Adipocyte (in vitro differentiated cells): ENCODE measurements at regions not wholly inside any gene's neighbourhood (a gene's known extent, or its start where the extent isn't known, plus 50 kb on each side); places are given as distances from the start of the nearest gene placed in this dataset.
A peak's percentile ranks its signal among the peaks of the same experiment; 100 is the strongest.

ENCODE experiments used
- DNase-seq: peaks from one replicate; pipeline ENCODE4 v3.0.0-alpha.2; 2015; ENCODE audit warnings: low read depth
- H3K27me3 ChIP-seq: replicated peaks from 2 replicates; pipeline ENCODE4 v1.7.0; 2013; ENCODE audit warnings: mild to moderate bottlenecking, low read length, moderate library complexity; ENCODE audit not compliant: control insufficient read depth, insufficient read depth
- H3K36me3 ChIP-seq: 2 replicates; pipeline ENCODE4 v1.7.0; 2013; ENCODE audit warnings: low read length, mild to moderate bottlenecking, moderate library complexity; ENCODE audit not compliant: control insufficient read depth, insufficient read depth, severe bottlenecking
- H3K4me1 ChIP-seq: 2 replicates; pipeline ENCODE4 v1.7.0; 2013; ENCODE audit warnings: mild to moderate bottlenecking, low read length, moderate library complexity; ENCODE audit not compliant: control insufficient read depth, insufficient read depth
- H3K4me3 ChIP-seq: 2 replicates; pipeline ENCODE4 v1.7.0; 2013; ENCODE audit warnings: mild to moderate bottlenecking, low read length, moderate library complexity
- H3K9ac ChIP-seq: 2 replicates; pipeline ENCODE4 v1.7.0; 2013; ENCODE audit warnings: mild to moderate bottlenecking, low read length, moderate library complexity
- H3K9me3 ChIP-seq: 2 replicates; pipeline ENCODE4 v1.7.0; 2013; ENCODE audit warnings: mild to moderate bottlenecking, low read length, moderate library complexity; ENCODE audit not compliant: control insufficient read depth

- no peak overlapping the region for H3K4me3 ChIP-seq
- DNase-seq: no peak
Observed at GRCh38 chr4:135538698-135539097, 1337.1 kb upstream of the PABPC4L start.

GRCh38 chr4:135533053-135533452, 1331.5 kb upstream of the PABPC4L start:
- Histone ChIP-seq H3K27me3 (no peaks in the 10 kb centered on the region), H3K4me1 (no peaks in the 10 kb centered on the region), H3K9me3 (no peaks in the 10 kb centered on the region), H3K36me3 (no peaks in the 10 kb centered on the region), H3K4me3 (no peak overlapping the region), H3K9ac (no peak overlapping the region)
- DNase-seq: no peak

More at GRCh38 chr4:135538698-135539097, 1337.1 kb upstream of the PABPC4L start:
- H3K9ac ChIP-seq: no peak overlapping the region
- no peaks in the 10 kb centered on the region for H3K27me3 ChIP-seq
- no peaks in the 10 kb centered on the region for H3K4me1 ChIP-seq
- no peaks in the 10 kb centered on the region for H3K36me3 ChIP-seq
- H3K9me3 ChIP-seq: no peaks in the 10 kb centered on the region

- H3K9me3 ChIP-seq: no peaks in the 10 kb centered on the region
- no peaks in the 10 kb centered on the region for H3K4me1 ChIP-seq
- H3K36me3 ChIP-seq: no peaks in the 10 kb centered on the region
- DNase-seq: no peak
- H3K27me3 ChIP-seq: no peaks in the 10 kb centered on the region
- H3K4me3 ChIP-seq: no peak overlapping the region
- H3K9ac ChIP-seq: no peak overlapping the region
Observed at GRCh38 chr4:135532132-135532531, 1330.5 kb upstream of the PABPC4L start.

- DNase-seq: peak; percentile 26
- Histone ChIP-seq H3K9ac (no peak overlapping the region), H3K27me3 (no peaks in the 10 kb centered on the region), H3K4me1 (no peaks in the 10 kb centered on the region), H3K4me3 (no peak overlapping the region), H3K36me3 (no peaks in the 10 kb centered on the region), H3K9me3 (no peaks in the 10 kb centered on the region)
Observed at GRCh38 chr4:135515295-135515694, 1313.7 kb upstream of the PABPC4L start.

- Histone ChIP-seq H3K27me3 (no peaks in the 10 kb centered on the region), H3K9me3 (no peaks in the 10 kb centered on the region)
- DNase-seq: no peak
Observed at GRCh38 chr4:135510582-135510981, 1309.0 kb upstream of the PABPC4L start.

GRCh38 chr4:135508006-135508714, 1306.6 kb upstream of the PABPC4L start:
- Histone ChIP-seq H3K27me3 (no peaks in the 10 kb centered on the region), H3K36me3 (no peaks in the 10 kb centered on the region), H3K4me1 (no peaks in the 10 kb centered on the region), H3K9ac (no peak overlapping the region), H3K4me3 (no peak overlapping the region), H3K9me3 (no peaks in the 10 kb centered on the region)
- peak; percentile 28 for DNase-seq

More at GRCh38 chr4:135510582-135510981, 1309.0 kb upstream of the PABPC4L start:
- Histone ChIP-seq H3K4me1 (no peaks in the 10 kb centered on the region), H3K36me3 (no peaks in the 10 kb centered on the region), H3K4me3 (no peak overlapping the region), H3K9ac (no peak overlapping the region)

GRCh38 chr4:135497563-135498152, 1296.1 kb upstream of the PABPC4L start:
- Histone ChIP-seq H3K36me3 (no peaks in the 10 kb centered on the region), H3K4me1 (no peaks in the 10 kb centered on the region), H3K9me3 (no peaks in the 10 kb centered on the region), H3K27me3 (no peaks in the 10 kb centered on the region), H3K9ac (no peak overlapping the region), H3K4me3 (no peak overlapping the region)
- DNase-seq: no peak

GRCh38 chr4:135492439-135492838, 1290.8 kb upstream of the PABPC4L start:
- no peaks in the 10 kb centered on the region for H3K4me1 ChIP-seq
- no peak overlapping the region for H3K9ac ChIP-seq
- no peak overlapping the region for H3K4me3 ChIP-seq
- H3K27me3 ChIP-seq: no peaks in the 10 kb centered on the region
- no peaks in the 10 kb centered on the region for H3K9me3 ChIP-seq
- DNase-seq: no peak
- H3K36me3 ChIP-seq: no peaks in the 10 kb centered on the region

- no peaks in the 10 kb centered on the region for H3K27me3 ChIP-seq
- no peak overlapping the region for H3K9ac ChIP-seq
- H3K9me3 ChIP-seq: no peaks in the 10 kb centered on the region
- no peak for DNase-seq
- H3K4me1 ChIP-seq: no peaks in the 10 kb centered on the region
- no peaks in the 10 kb centered on the region for H3K36me3 ChIP-seq
- H3K4me3 ChIP-seq: no peak overlapping the region
Observed at GRCh38 chr4:135485371-135485770, 1283.8 kb upstream of the PABPC4L start.

GRCh38 chr4:135476272-135476671, 1274.7 kb upstream of the PABPC4L start:
- Histone ChIP-seq H3K4me1 (no peaks in the 10 kb centered on the region), H3K9ac (no peak overlapping the region), H3K9me3 (no peaks in the 10 kb centered on the region), H3K27me3 (no peaks in the 10 kb centered on the region), H3K36me3 (no peaks in the 10 kb centered on the region), H3K4me3 (no peak overlapping the region)
- no peak for DNase-seq

GRCh38 chr4:135464311-135464710, 1262.7 kb upstream of the PABPC4L start:
- Histone ChIP-seq H3K36me3 (no peaks in the 10 kb centered on the region), H3K27me3 (no peaks in the 10 kb centered on the region), H3K4me1 (no peaks in the 10 kb centered on the region), H3K9ac (no peak overlapping the region), H3K9me3 (no peaks in the 10 kb centered on the region), H3K4me3 (no peak overlapping the region)
- no peak for DNase-seq
